T47D (cell line): ENCODE measurements at regions not wholly inside any gene's neighbourhood (a gene's known extent, or its start where the extent isn't known, plus 50 kb on each side); places are given as distances from the start of the nearest gene placed in this dataset.

Experiments used
- DNase-seq, 2 experiments: peaks; one replicate each; pipeline versions ENCODE4 v3.0.0 to v3.0.0-alpha.2; 2011 to 2012; ENCODE audit warnings: low read depth in 1 of 2, low spot score in 1 of 2
- JUND ChIP-seq: IDR thresholded peaks from 2 replicates; pipeline ENCODE4 v1.6.1; 2012; ENCODE audit warnings: low read depth
- in situ Hi-C: cut with HindIII; loops from 2 replicates; pipeline ENCODE4 v1.10.0; 2016; ENCODE audit warnings: low sequenced_read_pairs, low pct_unique_long_range_greater_than_20kb

DNA sequence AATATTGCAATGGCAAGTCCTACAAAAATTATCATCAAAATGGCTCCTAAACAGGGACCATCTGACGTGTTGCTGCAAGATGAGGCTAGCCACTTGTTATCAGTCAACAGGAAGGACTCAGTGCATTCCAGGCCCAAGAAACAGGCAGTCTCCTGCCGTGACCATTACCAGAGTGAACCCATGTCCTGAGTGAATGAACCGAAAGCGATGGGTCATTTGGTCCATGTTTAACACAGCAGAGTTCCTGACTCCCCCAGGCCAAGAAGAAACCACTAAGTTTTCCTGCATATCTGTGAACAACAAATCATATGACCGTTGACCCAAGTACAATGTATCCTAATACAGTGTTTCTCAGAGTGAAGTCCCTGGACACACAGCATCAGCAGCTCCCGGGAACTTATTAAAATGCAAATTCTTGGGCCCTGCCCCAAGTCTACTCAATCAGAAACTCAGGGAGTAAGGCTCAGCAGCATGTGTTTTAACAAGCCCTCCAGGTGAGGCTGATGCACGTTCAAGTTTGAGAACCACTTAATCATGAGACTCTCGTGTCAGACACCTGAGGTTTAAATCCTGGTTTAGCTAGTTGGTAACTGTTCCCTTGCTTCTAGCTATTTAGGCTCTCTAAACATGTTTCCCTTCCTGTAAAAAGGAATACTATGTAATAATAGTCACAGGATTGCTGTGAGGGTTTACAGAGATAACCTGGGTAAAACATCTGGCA lies 429.4 kb upstream of the MAF start:
- in situ Hi-C loops, result no loop called here
- no peak for TF ChIP-seq JUND
- DNase-seq, result no peak

DNA sequence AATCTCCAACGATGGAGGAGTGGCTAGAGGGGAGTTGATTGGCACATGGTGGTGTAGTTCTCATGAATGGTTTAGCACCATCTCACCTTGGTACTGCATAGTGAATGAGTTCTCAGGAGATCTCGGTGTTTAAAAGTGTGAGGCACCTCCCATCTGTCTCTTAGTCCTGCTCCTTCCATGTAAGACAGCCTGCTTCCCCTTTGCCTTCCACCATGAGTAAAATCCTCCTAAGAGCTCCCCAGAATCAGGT lies 428.8 kb upstream of the MAF start:
- in situ Hi-C loops, result no loop called here
- DNase-seq, result no peak
- no peak for TF ChIP-seq JUND

DNA sequence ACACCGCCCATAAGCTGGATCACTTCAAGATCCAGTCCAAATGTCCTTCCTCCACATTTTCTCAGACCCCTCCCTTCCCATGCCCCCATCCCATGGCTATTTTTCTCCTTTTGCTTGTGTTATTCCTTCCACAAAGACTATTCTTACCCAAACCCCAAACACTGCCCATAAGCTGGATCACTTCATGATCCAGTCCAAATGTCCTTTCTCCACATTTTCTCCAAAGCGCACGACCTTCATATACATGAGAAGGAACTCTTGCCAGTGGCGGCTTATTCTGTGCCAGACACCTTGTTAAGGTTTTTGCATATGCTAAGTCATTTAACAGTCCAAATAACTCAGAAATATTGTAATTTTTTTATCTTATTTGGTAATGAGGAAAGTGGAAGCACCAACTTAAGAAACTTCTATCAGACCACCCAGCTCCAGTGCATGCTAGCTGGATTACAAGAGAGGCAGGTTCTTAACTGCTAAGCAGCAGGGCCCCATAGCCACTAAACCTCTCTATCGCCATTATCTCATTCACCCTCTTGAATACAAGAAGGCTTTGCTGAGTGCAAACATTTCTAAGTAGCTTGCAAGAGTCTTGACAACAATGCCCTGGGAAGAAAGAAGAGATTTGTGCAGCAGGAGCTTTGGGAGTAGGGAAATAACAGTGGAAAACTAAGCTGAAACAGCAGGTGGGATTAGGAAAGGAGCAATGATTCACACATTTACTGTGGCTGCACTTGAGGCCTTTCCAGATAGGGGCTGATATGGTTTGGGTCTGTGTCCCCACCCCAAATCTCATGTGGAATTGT lies 428.2 kb upstream of the MAF start:
- DNase-seq, result no peak
- in situ Hi-C loops, result no loop called here
- no peak for TF ChIP-seq JUND

DNA sequence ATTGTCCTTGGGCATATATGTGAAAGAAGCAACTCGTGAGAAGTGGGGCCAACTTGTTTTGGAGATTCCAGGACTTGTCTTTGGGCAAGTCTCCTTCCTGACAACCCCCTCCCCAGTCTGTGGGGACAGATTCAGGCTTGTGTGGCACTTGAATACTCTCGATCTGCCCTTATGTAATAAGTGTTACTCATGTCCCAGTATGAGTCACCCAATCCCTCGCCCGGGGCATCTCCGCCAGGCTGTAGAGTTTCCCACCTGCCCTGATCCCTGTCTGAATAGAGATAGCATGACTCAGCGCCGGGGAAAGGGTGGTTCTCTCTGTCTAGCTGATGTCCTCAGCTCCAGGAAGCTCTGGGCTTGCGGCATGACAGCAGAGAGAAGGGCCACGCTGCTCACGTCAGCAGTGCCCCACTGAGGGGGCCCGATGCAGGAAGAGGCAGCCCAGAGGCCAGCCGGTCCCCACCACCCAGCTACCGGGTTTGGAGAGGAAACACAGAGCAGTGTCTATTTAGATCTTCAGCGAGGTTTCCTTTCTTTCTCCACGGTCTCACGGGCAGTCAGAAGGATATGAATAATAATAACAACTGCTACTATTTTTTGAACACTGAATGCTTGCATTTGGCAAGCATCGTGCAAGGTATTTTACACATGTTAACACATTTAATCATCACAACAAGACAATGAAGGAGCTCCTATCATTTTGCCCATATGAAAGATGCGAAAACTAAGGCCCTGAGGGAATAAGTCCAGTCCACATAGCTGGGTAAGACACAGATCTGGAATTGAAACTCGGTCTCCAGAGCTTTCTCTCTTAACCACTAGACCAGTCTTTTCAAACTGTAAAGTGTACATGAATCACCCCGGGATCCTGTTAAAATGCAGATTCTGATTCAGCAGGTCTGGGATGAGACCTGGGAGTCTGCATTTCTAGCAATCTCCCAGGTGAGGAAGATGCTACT lies 426.7 kb upstream of the MAF start:
- peak in 1 of 2 experiments; percentile 9 for DNase-seq
- no peak for TF ChIP-seq JUND
- in situ Hi-C loops, result no loop called here

DNA sequence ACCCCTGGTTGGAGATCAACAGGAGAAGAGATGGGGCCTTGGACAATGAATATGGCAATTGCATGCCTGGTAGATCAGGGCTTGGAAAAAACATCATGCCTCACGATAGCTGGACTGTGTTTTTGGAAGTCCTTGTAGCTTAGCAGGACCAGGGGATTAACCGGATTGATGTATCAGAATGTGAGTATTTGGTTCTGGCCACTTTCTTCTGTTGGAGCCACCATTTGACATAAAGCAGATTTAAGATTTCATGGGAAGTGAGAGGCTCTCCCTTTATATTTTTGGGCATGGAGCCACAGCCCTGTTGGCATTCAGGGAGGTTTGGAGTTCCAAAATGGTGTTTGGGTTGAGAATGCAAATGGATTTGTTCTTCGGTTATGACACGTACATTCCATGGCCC lies 424.7 kb upstream of the MAF start:
- no peak for TF ChIP-seq JUND
- no peak for DNase-seq
- in situ Hi-C loops, result no loop called here

DNA sequence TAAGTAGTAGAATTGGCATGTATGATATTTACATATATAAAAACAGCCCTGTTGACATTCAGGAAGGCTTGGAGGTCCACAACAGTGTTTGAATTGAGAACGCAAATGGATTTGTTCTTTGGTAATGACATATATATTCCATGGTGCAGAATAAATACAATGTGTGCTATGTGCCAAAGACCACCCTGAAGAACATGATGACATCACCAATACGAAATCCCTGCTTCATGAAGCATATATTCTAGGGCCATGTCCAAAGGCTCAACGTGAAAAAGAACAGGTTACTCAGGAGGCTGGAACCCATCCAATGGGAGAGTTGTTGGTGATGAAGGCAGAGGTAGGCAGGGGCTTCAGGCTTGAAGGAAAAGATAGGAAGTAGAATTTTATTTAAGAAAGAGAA lies 423.9 kb upstream of the MAF start:
- no peak for TF ChIP-seq JUND
- no peak for DNase-seq
- in situ Hi-C loops, result no loop called here

DNA sequence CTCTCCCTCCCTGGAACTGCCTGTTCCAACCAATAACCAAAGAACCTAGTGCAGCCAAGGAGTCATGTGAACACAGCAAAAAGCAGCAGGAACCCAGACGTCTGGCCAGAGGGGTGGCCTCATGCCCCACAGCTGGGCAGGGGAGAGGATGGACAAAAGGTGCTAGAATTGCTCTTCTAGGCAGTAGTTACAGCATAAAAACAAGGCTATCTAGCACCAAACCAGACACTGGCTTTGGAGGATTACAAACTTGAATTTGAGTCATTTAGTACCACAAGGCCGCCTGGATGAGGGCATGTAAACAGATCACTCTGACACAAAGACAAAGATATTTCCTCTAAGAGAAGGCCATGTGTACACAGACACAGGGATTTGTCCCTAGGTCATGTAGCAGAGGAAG lies 423.3 kb upstream of the MAF start:
- in situ Hi-C loops, result no loop called here
- TF ChIP-seq JUND, result no peak
- DNase-seq, result no peak

DNA sequence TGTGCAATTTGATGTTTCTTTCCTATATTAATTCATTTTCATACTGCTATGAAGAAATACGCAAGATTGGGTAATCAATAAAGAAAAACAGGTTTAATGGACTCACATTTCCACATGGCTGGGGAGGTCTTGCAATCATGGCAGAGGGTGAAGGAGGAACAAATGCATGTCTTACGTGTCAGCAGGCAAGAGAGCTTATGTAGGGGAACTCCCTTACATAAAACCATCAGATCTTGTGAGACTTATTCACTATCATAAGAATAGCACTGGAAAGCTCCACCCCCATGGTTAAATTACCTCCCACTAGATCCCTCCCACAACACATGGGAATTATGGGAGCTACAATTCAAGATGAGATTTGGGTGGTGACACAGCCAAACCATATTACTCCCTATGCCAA lies 418.9 kb upstream of the MAF start:
- in situ Hi-C loops, result no loop called here
- TF ChIP-seq JUND, result no peak

DNA sequence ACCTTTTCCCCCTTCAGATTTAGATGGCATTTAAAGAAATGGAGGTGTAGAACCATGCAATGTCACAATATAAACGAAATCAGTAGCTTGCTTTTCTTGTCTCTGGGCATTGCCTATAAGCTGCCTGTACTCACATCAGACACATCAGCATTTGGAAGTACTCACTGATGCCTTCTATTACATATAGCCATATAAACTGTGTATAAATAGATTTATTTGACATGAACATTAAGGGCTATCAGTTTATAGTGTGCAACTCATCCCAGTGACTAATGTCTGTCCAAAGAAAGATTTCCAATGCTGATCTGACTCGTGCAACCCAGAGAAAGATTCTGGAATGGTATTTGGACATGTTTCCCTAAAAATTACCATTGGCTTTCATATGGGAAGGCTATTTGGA lies 417.9 kb upstream of the MAF start:
- in situ Hi-C loops, result no loop called here

More for the DNA sequence above, 418.9 kb upstream of the MAF start:
- no peak for DNase-seq

DNA sequence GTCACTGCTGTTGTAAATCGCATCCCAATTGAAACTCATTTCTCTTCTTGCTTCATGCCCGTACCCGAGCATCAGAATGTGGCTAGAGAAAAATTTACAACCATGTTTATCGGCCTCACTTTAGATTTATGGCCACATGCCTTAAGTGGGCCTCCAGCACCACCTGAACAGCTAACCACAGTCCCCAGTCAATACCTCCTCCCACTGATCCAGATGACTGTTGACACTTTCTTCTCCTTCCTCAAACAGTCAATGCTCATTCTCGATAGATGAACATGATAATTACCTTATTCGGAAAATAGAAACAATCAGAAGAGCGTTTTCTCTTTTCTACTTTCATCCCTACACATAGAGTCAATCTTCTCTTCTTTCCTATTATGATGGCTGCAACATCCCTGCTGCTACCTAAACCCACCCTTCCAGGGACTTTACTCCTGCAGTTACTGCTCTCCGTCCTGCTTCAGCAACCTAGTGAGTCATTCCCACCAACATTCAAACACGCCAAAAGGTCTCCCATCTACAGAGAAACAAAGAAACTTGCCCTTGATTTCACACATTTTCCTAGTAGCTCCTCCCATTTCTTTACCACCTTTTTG lies 416.3 kb upstream of the MAF start:
- no peak for TF ChIP-seq JUND
- in situ Hi-C loops, result no loop called here
- DNase-seq, result no peak

More for the DNA sequence above, 417.9 kb upstream of the MAF start:
- TF ChIP-seq JUND, result no peak
- no peak for DNase-seq

DNA sequence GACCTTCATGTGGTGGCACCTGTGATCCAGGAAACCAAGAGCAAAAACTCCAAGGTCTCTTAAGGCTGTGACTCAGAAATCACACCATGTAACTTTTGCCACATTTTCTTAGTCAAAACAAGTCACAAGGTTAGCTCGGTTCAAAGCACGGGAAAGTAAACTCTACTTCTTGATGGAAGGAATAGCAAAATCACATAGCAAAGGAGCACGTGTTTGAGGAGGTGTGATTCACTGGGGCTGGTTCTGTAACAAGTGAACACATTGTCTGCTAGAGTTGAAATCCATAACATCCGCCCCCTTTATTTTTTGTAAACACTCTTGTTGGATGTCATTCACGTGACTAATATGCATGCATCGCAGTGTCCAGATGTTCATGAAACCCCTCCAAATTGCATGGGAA lies 415.0 kb upstream of the MAF start:
- no peak for DNase-seq
- no peak for TF ChIP-seq JUND
- in situ Hi-C loops, result no loop called here

DNA sequence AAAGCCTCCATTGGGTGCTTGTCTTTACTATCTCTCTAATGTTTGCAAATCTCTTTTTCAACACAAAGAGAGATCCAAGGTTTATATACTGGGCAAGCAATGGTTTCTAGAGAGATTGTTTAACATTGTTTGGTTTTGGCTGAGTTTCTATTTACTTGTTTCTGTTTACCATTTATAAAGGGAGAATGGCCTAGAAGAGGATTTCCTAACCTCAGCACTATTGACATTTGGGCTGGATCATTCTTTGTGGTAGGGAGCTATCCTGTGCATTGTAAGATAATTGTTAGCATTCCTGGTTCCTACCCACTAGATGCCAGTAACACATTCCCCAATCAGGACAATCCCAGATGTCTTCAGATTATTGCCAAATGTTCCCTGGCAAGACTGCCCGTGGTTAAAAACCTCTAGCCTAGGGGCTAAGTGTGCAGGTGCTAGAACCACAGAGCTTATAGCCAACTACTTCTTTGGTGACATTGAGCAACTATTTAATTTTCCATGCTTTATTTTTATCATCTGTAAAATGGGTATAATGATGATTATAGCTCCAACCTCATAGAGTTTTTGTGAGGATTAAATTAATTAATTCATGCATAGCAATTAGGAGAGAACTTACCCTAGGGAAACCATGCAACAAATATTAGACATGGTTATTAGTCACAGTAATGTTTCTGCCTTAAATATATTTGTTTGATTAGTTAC lies 413.9 kb upstream of the MAF start:
- peak in 1 of 2 experiments; percentile 63 for DNase-seq
- TF ChIP-seq JUND, result no peak
- in situ Hi-C loops, result no loop called here
